ENCODE measurements at regions not wholly inside any gene's neighbourhood (a gene's known extent, or its start where the extent isn't known, plus 50 kb on each side); places are given as distances from the start of the nearest gene placed in this dataset.

GRCh38 chr13:62960723-62961122 is 1545.1 kb upstream of the PCDH20 start:
- H3K4me1 ChIP-seq (ENCODE audit: control insufficient read depth, insufficient read depth, low read length, unreplicated experiment): no peaks in the 10 kb centered on the region
- no peaks in the 10 kb centered on the region for H3K79me2 ChIP-seq (ENCODE audit: control insufficient read depth, insufficient read depth, low read length, unreplicated experiment)
- no peak overlapping the region for H3K4me3 ChIP-seq (ENCODE audit: low read depth, low read length)
- H2AFZ ChIP-seq (ENCODE audit: low read length, unreplicated experiment): no peak overlapping the region
- no peak overlapping the region for H3K27ac ChIP-seq (ENCODE audit: low read depth, low read length)
- H3K36me3 ChIP-seq (ENCODE audit: insufficient read depth, low read length): no peaks in the 10 kb centered on the region
- H3K27me3 ChIP-seq (ENCODE audit: insufficient read depth, low read length): no peaks in the 10 kb centered on the region

GRCh38 chr13:62933809-62934208 is 1518.2 kb upstream of the PCDH20 start:
- Histone ChIP-seq H3K4me1 (ENCODE audit: control insufficient read depth, insufficient read depth, low read length, unreplicated experiment) (no peaks in the 10 kb centered on the region), H3K36me3 (ENCODE audit: insufficient read depth, low read length) (no peaks in the 10 kb centered on the region), H3K79me2 (ENCODE audit: control insufficient read depth, insufficient read depth, low read length, unreplicated experiment) (no peaks in the 10 kb centered on the region), H2AFZ (ENCODE audit: low read length, unreplicated experiment) (no peak overlapping the region), H3K27me3 (ENCODE audit: insufficient read depth, low read length) (no peaks in the 10 kb centered on the region), H3K4me3 (ENCODE audit: low read depth, low read length) (no peak overlapping the region), H3K27ac (ENCODE audit: low read depth, low read length) (no peak overlapping the region)

GRCh38 chr13:62932256-62932883 is 1516.7 kb upstream of the PCDH20 start:
- H3K4me3 ChIP-seq (ENCODE audit: low read depth, low read length): peak overlapping the region; percentile 39
- H3K79me2 ChIP-seq (ENCODE audit: control insufficient read depth, insufficient read depth, low read length, unreplicated experiment): no peaks in the 10 kb centered on the region
- peak overlapping the region; percentile 49 for H3K27ac ChIP-seq (ENCODE audit: low read depth, low read length)
- no peaks in the 10 kb centered on the region for H3K27me3 ChIP-seq (ENCODE audit: insufficient read depth, low read length)
- no peak overlapping the region for H2AFZ ChIP-seq (ENCODE audit: low read length, unreplicated experiment)
- H3K36me3 ChIP-seq (ENCODE audit: insufficient read depth, low read length): no peaks in the 10 kb centered on the region
- H3K4me1 ChIP-seq (ENCODE audit: control insufficient read depth, insufficient read depth, low read length, unreplicated experiment): no peaks in the 10 kb centered on the region

GRCh38 chr13:62931853-62932252 is 1516.2 kb upstream of the PCDH20 start:
- Histone ChIP-seq H3K79me2 (ENCODE audit: control insufficient read depth, insufficient read depth, low read length, unreplicated experiment) (no peaks in the 10 kb centered on the region), H3K4me1 (ENCODE audit: control insufficient read depth, insufficient read depth, low read length, unreplicated experiment) (no peaks in the 10 kb centered on the region), H3K27ac (ENCODE audit: low read depth, low read length) (peak overlapping the region; percentile 49), H3K36me3 (ENCODE audit: insufficient read depth, low read length) (no peaks in the 10 kb centered on the region), H2AFZ (ENCODE audit: low read length, unreplicated experiment) (no peak overlapping the region), H3K4me3 (ENCODE audit: low read depth, low read length) (peak overlapping the region; percentile 39), H3K27me3 (ENCODE audit: insufficient read depth, low read length) (no peaks in the 10 kb centered on the region)

DNA sequence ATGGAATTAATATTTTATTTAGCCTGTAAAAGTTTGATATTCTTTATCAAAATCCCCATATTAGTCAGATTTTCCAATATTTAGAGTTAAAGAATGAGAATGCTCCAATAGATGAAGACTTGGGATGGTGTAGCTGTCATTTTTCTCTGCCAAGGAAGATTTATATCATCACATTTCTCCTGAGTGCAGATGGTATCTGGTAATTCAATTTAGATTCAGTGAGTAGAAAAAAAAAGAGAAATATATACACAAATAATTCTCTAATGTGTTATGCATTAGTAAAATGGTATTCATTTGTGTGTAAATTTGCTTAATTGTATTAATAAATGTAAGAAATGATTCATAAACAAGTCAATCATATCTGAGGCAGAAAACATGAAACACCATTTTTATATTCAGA is 1508.7 kb upstream of the PCDH20 start:
- Histone ChIP-seq H3K79me2 (ENCODE audit: control insufficient read depth, insufficient read depth, low read length, unreplicated experiment) (no peaks in the 10 kb centered on the region), H3K4me1 (ENCODE audit: control insufficient read depth, insufficient read depth, low read length, unreplicated experiment) (no peaks in the 10 kb centered on the region), H3K4me3 (ENCODE audit: low read depth, low read length) (no peak overlapping the region), H2AFZ (ENCODE audit: low read length, unreplicated experiment) (no peak overlapping the region), H3K27ac (ENCODE audit: low read depth, low read length) (no peak overlapping the region), H3K27me3 (ENCODE audit: insufficient read depth, low read length) (no peaks in the 10 kb centered on the region), H3K36me3 (ENCODE audit: insufficient read depth, low read length) (no peaks in the 10 kb centered on the region)

- Histone ChIP-seq H3K27ac (ENCODE audit: low read depth, low read length) (no peak overlapping the region), H2AFZ (ENCODE audit: low read length, unreplicated experiment) (no peak overlapping the region), H3K36me3 (ENCODE audit: insufficient read depth, low read length) (no peaks in the 10 kb centered on the region), H3K4me3 (ENCODE audit: low read depth, low read length) (no peak overlapping the region), H3K27me3 (ENCODE audit: insufficient read depth, low read length) (no peaks in the 10 kb centered on the region), H3K79me2 (ENCODE audit: control insufficient read depth, insufficient read depth, low read length, unreplicated experiment) (no peaks in the 10 kb centered on the region), H3K4me1 (ENCODE audit: control insufficient read depth, insufficient read depth, low read length, unreplicated experiment) (no peaks in the 10 kb centered on the region)
Measured at GRCh38 chr13:62920159-62920558, 1504.5 kb upstream of the PCDH20 start.

- no peaks in the 10 kb centered on the region for H3K4me1 ChIP-seq (ENCODE audit: control insufficient read depth, insufficient read depth, low read length, unreplicated experiment)
Measured at GRCh38 chr13:62919491-62919890, 1503.8 kb upstream of the PCDH20 start.

DNA sequence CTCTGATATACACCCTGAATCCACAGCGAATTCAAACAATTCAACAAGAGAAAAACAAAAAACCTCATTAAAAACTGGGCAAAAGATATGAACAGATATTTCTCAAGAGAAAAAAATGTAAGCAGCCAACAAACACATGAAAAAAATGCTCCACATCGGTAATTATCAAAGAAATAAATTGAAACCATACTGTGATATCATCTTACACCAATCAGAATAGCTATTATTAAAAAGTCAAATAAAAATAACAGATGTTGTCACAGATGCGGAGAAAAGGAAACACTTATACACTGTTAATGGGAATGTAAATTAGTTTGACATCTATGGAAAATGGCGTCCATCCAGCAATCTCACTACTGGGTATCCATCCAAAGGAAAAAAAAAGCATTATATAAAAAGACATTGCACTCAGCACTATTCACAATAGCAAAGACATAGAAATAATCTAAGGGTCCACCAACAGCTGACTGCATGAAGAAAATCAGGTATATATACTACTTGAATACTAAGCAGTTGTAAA is 1495.0 kb upstream of the PCDH20 start:
- Histone ChIP-seq H3K27me3 (ENCODE audit: insufficient read depth, low read length) (no peaks in the 10 kb centered on the region), H3K4me3 (ENCODE audit: low read depth, low read length) (no peak overlapping the region), H2AFZ (ENCODE audit: low read length, unreplicated experiment) (no peak overlapping the region), H3K79me2 (ENCODE audit: control insufficient read depth, insufficient read depth, low read length, unreplicated experiment) (no peaks in the 10 kb centered on the region), H3K27ac (ENCODE audit: low read depth, low read length) (no peak overlapping the region), H3K4me1 (ENCODE audit: control insufficient read depth, insufficient read depth, low read length, unreplicated experiment) (no peaks in the 10 kb centered on the region), H3K36me3 (ENCODE audit: insufficient read depth, low read length) (no peaks in the 10 kb centered on the region)

More at GRCh38 chr13:62919491-62919890, 1503.8 kb upstream of the PCDH20 start:
- Histone ChIP-seq H3K27me3 (ENCODE audit: insufficient read depth, low read length) (no peaks in the 10 kb centered on the region), H3K79me2 (ENCODE audit: control insufficient read depth, insufficient read depth, low read length, unreplicated experiment) (no peaks in the 10 kb centered on the region), H3K27ac (ENCODE audit: low read depth, low read length) (no peak overlapping the region), H2AFZ (ENCODE audit: low read length, unreplicated experiment) (no peak overlapping the region), H3K4me3 (ENCODE audit: low read depth, low read length) (no peak overlapping the region), H3K36me3 (ENCODE audit: insufficient read depth, low read length) (no peaks in the 10 kb centered on the region)

DNA sequence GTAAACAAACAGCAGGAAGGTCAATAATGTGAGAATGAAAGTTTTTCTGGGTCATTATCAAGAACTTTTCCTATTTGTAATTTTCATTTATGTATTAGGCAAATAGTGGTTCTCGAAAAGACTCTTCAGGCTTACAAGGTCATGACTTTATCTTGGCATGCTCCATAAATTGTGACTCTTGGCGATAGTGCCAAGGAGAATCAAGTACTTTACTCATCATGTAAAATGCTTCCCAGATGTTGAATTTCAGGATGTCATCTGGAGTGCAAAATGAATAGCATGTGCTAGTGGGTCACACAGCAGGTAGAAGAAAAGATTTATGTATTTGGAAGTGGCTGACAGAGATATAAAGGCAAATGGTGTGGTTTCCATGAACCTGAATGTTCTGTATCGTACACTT is 1492.7 kb upstream of the PCDH20 start:
- Histone ChIP-seq H2AFZ (ENCODE audit: low read length, unreplicated experiment) (no peak overlapping the region), H3K27ac (ENCODE audit: low read depth, low read length) (no peak overlapping the region), H3K4me1 (ENCODE audit: control insufficient read depth, insufficient read depth, low read length, unreplicated experiment) (no peaks in the 10 kb centered on the region), H3K27me3 (ENCODE audit: insufficient read depth, low read length) (no peaks in the 10 kb centered on the region), H3K36me3 (ENCODE audit: insufficient read depth, low read length) (no peaks in the 10 kb centered on the region), H3K79me2 (ENCODE audit: control insufficient read depth, insufficient read depth, low read length, unreplicated experiment) (no peaks in the 10 kb centered on the region), H3K4me3 (ENCODE audit: low read depth, low read length) (no peak overlapping the region)

GRCh38 chr13:62906896-62907295 is 1491.2 kb upstream of the PCDH20 start:
- no peaks in the 10 kb centered on the region for H3K79me2 ChIP-seq (ENCODE audit: control insufficient read depth, insufficient read depth, low read length, unreplicated experiment)
- H3K4me3 ChIP-seq (ENCODE audit: low read depth, low read length): no peak overlapping the region
- no peak overlapping the region for H2AFZ ChIP-seq (ENCODE audit: low read length, unreplicated experiment)
- no peaks in the 10 kb centered on the region for H3K36me3 ChIP-seq (ENCODE audit: insufficient read depth, low read length)
- H3K4me1 ChIP-seq (ENCODE audit: control insufficient read depth, insufficient read depth, low read length, unreplicated experiment): no peaks in the 10 kb centered on the region
- H3K27ac ChIP-seq (ENCODE audit: low read depth, low read length): no peak overlapping the region
- H3K27me3 ChIP-seq (ENCODE audit: insufficient read depth, low read length): no peaks in the 10 kb centered on the region

- no peak overlapping the region for H3K4me3 ChIP-seq (ENCODE audit: low read depth, low read length)
- no peaks in the 10 kb centered on the region for H3K79me2 ChIP-seq (ENCODE audit: control insufficient read depth, insufficient read depth, low read length, unreplicated experiment)
- no peaks in the 10 kb centered on the region for H3K27me3 ChIP-seq (ENCODE audit: insufficient read depth, low read length)
- no peak overlapping the region for H2AFZ ChIP-seq (ENCODE audit: low read length, unreplicated experiment)
- H3K27ac ChIP-seq (ENCODE audit: low read depth, low read length): no peak overlapping the region
- no peaks in the 10 kb centered on the region for H3K4me1 ChIP-seq (ENCODE audit: control insufficient read depth, insufficient read depth, low read length, unreplicated experiment)
- no peaks in the 10 kb centered on the region for H3K36me3 ChIP-seq (ENCODE audit: insufficient read depth, low read length)
Measured at GRCh38 chr13:62906469-62906868, 1490.8 kb upstream of the PCDH20 start.

All from ACC112 (cell line).